NCI-H345 treated with DMSO at 0.1 percent for 48 hours (cell line): ENCODE measurements at regions not wholly inside any gene's neighbourhood (a gene's known extent, or its start where the extent isn't known, plus 50 kb on each side); places are given as distances from the start of the nearest gene placed in this dataset.
"Not testable (repeated sequence)": the region's sequence is repeated elsewhere in the genome, so short reads cannot be mapped to it uniquely, and the experiment has no call there.

Experiments
- DNase-seq: peaks from one replicate; lab custom pipeline; 2025; ENCODE audit not compliant: unreplicated experiment; lab: John Stamatoyannopoulos, UW

DNA sequence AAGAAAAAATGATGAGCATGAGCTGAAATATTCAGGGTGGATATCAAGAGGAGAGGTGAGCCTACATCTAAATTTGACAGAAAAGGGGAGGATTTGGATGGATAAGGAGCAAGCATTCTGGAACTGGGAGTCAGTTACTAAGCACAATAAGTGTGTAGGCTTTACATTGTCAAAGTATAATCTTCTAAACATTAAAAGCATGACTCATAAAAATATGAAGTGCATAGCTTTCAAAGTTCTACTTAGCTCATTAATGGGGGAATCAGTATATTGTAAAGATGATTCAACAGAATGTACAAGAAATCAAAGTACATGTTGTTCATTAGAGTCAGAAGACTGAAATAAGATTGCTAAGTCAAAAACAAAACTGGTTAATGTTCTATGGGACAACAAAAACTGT lies 248.0 kb upstream of the GAS1 start:
- DNase-seq = no peak

DNA sequence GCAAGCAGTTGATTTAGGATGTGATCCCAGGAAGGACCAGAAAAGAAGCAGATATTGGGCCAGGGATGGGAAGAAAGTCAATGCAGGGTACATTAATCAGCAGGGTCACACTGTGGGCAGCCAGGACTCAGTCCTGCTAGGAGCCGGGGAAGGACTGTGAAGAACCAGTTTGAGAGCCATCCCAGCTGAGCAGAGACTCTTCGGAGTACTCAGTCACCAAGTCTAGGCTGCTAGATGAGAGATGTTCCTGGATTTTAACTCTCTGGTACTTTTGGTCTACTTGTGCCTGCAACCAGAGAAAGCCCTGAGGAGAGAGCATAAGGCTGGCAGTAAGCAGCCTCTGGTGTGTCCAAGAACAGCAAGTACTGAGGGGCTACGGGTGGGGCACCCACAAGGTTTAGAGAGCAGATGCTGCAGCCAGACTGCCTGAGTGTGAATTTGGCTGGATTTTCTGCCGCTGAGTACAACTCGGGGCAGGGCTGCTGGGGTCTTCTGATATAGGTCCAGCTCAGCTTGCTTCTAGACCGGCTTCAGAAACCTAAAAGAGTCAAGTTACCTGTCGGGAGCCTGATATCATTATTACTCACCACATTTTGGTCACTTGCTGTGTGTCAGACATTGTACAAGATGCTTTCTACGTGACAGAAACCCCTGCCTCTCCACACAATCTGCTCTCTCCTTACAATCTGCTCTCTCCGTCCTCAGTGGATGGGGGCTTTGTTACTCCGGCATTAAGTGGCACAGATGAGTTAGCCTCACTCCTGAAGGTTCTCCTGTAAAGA lies 250.2 kb upstream of the GAS1 start:
- no peak for DNase-seq

DNA sequence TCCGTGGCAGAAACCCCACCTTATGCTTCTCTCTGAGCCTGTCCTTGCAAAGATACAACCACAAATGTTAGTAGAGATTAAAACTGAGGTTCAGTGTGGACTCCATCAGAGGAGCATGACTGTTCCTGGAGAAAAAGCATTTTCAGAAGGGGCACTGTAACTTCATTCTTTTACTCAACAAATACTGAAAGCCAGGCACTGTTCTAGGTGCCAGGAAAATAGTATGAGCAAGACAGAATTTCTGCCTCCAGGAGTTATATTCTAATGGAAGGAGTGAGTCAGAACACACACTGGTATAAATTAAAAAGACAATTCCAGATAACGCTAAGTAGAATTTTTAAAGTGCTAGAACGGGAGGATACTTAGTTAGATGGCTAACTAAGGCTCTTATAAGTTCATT lies 251.4 kb upstream of the GAS1 start:
- DNase-seq = no peak

DNA sequence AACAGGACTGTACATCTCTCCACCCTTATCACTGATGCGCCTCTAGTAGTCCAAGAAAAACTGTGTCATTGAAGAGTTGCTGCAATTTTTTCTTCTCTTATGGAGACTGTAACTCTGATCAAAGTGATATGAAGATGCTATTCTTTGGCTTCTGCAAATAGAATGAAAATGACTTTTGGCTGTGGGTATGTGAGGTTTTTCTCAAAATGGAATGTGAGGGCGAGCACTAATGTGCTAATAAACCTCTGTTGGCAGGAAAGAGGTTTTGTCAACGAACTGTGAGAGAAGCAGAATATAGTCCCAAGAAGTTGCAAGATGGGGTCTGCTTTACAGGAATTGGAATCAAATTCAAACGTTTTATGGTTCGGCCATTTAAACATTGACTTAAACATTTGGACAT lies 252.0 kb upstream of the GAS1 start:
- no peak for DNase-seq

DNA sequence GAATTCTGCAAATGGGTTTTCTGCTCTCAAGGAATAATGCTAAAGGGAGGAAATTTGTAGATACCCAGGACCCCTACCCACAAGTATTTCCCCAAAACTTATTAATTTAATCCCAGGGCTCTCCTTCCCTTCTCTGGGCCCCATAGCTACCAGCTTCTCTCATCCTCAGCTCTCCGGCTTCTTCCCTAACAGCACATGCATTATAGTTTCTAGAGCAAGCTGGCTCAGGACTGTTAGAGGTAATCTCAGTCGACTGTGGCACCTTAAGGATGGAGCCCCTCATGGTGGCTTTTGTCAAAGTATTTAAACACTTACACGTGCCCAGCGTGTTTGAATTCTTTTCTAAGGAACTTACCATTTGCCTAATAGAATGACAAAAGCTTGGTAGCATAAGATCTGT lies 252.5 kb upstream of the GAS1 start:
- no peak for DNase-seq

DNA sequence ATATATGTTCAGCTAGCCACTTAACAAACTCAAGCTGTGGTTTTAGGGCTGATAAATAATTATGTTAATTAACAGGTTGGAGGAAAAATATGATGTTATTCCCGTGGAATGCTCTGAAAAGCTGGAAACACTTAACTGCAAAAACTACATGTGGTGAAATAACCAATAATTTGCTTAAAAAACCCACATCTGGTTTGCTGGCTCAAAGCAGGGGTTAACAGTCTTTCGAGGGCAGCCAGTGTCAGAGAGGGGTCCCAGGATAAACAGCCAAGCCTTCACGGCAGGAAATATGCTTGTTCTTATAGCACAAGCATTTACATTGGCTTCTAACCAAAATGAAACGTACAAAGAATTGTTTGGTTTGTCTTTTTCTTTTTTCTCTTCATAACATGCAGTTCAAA lies 254.0 kb upstream of the GAS1 start:
- no peak for DNase-seq

DNA sequence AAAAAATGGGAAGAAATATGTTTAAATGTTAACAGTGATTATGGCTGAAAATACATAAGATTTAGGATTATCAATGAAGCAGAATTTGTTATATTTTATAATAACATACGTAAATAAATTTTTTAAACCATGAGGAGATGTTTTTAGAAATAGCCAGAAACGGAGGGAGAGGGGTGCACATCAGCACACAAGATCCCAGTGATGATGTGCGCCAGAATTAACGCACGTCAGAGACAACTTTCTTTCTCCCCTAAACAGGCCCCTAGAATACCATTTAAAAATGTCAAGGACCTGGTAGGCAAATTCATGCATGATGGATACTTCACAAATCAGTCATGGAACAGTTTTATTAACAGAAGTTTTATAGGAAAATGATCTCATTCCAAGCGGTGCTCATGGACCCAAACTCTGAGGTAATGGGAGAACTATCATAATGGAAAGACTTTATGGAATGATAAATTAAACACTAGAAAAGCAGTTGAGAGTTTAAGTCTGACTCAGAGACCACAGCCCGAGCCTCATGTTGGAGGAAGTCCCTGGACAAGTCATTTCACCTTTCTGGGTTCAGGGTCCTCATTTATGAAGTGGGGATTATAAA lies 258.9 kb upstream of the GAS1 start:
- DNase-seq = no peak

DNA sequence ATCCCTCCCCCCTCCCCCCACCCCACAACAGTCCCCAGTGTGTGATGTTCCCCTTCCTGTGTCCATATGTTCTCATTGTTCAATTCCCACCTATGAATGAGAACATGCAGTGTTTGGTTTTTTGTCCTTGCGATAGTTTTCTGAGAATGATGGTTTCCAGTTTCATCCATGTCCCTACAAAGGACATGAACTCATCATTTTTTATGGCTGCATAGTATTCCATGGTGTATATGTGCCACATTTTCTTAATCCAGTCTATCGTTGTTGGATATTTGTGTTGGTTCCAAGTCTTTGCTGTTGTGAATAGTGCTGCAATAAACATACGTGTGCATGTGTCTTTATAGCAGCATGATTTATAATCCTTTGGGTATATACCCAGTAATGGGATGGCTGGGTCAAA lies 263.4 kb upstream of the GAS1 start:
- DNase-seq = not testable (repeated sequence)

DNA sequence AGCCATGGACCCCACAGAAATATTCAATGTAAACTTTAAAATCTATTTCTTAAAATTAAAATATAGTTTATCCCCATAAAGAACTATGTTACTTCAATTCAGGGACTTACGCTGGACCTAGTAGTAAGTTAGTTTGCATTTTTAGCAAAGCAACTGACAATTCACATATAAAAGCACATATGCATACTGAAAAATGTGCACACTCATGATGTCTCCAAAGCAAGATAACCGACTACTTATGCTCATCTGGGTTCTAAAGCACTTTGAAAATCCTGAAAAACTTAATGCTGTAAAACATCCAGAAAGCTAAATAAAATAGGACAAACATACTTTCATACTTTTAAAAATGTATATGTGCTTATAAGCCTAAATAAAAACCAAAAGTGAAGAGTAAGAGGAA lies 264.4 kb upstream of the GAS1 start:
- no peak for DNase-seq

DNA sequence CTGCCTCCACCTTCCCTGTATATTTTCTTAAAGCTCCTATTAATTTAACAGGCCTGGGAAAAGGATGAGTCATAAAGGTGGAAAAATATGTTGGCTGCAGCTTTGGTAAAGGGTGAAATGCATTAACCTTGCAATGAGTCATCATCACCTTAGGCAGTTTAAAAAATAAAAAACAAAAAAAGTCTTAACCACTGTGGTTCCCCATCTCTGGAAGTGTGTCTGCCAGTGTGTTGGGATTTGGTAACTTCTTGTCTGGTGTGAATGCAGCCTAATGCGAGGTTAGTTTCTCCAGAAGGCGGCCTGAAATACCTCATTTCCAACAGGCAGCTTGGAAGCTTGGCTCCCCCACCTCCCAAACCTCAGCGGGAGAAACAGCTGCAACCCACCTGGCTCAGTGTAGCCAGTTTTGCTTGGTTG lies 265.3 kb upstream of the GAS1 start:
- DNase-seq = no peak

DNA sequence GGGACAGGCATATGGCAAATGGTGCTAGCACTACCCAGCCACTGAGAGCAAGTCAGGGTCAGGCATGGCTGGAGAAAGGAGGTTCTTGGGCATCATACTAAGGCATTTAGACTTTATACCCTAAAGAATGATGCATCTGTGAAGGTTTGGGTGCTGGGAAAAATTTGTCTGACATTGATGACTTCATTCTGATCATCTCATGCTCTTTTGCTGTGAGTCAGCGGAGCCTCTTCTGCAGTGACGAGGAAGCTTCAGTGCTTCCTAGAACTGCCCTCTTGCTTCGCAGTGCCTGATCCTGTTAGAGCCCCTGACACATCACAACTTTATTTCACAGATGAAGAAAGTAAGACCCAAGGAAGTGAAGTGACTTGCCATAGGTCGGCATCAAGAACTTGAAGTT lies 266.6 kb upstream of the GAS1 start:
- no peak for DNase-seq

DNA sequence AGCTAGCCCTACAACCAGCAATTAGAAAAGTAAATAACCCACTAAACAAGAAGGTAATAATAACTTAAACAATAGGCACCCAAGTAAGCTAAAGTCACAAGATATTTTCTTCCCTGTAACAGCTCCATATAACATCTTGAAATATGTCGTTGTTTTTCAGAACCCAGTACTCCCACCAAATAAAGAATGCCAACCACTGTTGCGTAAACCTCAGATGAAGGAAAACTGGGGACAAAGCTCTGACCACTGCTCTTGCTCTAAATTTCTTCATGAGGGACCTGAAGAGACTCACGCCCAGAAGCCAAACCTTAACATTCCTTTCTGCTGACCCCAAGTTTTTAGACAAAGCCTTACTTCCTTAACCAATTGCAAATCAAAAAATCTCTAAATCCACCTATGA lies 267.7 kb upstream of the GAS1 start:
- DNase-seq = no peak

DNA sequence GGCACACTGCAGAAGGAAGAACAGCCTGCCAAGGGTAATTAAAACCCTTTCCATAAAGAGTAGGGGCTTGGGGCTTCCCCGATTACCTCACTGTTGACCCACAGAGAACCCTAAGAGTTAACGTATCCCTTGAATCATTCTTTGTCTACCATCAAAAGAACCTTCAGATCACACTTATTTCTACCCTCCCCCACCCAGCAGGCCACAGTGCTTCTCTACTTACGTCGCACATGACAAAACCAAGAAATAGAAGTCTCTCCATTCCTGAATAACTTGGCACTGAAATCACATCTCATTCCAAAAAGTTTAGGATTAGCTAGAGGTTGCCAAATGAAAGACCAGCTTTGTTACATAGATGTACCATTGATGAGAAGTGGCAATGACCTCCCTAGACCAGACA lies 268.7 kb upstream of the GAS1 start:
- no peak for DNase-seq

DNA sequence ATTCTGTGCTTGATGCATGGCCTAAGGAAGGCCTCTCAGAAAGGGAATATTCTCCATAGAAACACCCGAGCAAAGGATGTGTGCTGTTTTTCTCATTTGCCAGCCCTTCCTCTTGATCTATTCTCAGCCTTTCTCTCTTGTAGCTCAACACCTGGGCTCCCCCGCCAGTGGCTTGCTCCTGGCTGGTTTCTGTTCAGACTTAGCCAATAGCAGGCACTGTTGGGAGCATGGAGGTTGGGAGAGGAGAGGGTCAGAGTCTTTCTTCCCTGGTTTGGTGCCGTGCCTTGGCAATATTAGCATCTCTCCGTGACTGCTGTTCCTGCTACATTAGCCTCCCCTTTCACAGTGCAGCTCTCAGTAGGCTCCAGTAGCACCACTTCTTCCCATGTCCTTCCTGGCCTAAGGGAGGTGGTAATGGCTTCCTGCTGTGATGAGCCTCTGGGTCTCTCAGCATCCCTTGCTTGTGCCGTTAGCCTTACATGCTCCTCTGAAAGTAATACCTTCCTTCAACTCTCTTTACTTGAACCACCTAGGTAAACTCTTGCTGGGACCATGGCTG lies 269.7 kb upstream of the GAS1 start:
- no peak for DNase-seq

DNA sequence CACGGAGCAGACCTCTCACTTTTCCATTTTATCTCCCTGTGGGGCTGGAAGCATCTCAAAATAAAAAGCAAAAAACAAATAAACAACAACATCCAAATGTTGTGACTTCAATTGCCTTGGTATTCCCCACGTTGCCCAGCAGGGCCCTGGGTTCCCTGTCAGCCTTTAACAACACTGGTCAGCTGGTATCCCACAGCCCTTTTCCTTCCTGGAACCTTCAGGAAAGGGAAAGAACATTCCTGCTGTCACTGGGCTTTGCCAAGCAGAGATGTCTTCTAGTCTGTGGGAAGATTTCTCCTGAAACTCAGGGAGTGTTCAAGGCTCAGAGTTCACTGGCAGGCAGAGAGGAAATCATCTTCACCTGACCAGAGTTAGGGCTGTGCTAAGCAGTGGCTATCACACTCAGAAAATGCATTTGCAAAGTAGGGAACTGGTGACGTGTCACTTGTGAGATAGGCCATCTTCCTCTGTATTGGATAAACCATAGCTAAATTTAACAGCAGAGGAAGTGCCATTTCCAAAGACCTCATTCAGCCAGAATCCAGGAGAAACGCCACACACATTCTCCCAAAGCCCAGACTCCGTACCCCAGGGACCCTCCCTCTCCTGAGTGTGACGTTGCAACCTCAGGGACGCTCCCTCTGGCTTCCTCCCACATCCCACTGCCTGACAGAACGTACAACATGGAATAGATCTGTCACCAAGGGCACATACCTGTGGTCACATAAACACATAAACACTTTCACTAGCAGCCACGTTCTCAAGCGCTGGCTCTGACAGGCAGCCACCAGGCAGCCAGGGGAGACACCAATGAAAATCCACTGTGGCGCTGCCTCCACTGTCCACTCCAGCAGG lies 274.0 kb upstream of the DAPK1 start:
- no peak for DNase-seq

DNA sequence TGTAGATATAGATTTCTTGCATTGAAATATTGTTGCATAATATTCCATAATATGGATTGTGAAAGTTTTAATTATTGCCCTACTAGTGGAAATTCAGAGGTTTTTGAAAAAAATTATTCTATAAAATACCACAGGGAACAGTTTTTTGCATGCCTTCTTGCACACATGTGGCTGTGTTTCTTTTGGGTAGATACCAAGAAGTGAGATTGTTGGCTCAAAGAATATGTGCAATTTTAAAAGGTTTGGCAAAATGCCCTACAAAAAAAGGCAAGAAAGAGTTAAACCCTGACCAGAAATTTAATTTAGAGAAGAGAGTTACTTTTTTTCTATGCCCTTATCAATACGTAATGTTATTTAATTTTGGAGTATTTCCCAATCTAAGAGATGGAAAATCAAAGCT lies 270.8 kb upstream of the DAPK1 start:
- no peak for DNase-seq

DNA sequence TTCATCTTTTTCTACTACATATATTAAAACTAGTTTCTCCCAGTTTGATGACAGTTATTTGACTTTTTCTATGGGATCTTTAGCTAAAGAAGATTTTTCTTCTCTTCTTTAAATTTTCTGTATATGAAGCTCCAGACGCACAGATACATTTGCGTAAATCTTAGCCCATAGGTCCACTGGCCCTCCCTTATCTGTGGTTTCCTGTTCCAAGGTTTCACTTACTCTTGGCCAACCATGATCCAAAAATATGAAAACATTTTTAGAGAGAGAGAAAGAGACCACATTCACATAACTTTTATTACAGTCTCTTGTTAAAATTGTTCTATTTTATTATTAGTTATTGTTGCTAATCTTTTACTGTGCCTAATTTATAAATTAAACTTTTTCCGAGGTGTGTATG lies 270.2 kb upstream of the DAPK1 start:
- no peak for DNase-seq

DNA sequence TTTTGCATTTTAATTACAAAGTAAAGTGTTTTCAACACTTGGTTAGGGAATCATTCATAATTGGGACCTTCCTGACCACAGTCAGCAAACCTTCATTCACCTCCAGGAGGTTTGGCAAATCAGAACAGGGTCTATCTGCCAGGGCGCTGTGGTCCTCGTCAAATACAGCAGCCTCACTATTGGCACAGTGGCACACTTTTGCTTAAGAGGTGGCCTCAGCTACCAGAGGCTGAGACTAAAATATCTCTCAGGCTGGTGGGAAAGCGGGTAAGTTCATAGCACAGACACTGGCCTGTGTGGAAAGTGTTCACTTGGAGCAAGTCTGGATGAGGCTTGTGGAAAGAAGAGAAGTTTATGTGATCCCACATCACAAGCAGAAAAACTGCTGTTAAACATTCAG lies 268.6 kb upstream of the DAPK1 start:
- no peak for DNase-seq

DNA sequence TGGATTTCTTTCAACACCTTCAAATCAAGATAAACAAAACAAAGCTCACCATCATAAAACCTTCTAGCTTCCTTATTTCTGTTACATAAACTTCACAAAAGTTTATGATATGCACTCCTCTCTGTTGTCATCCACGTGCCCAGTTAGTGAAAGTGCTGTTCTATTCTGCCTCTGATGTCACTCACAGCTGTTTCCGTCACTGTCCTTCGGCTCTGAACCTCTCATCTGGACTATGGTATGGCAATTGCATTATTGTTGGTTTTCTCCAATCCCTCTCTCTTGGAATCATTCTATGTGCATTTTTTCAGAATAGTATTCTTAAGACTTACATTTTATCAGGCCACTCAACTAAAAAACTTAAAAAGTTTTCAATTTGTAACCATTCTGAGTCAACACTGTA lies 264.2 kb upstream of the DAPK1 start:
- DNase-seq = no peak

DNA sequence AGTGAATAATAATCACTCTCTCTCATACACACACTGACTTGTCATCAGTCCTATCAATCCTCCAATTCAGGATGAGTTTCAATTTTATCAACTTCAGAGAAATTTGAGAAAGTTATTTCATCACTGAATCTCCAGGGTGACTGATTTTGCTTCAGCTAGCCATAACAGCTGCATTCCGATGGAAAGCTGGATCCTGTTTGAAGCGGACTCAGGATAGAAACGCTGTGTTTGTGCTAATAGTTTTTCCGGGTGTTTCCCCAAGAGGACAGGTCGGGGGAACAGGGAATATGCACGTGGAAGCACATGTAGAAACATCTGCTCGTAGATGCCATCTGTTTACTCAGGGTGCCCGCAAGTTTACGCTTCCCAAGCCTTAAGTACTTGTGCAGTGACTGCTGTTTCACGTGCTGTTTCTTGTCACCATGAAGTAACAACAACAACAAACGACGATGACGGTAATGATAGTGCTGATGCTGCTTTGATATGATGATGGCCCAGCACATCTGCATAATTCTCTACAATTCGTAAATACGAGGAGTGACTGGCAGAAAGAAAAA lies 263.7 kb upstream of the DAPK1 start:
- DNase-seq = no peak

DNA sequence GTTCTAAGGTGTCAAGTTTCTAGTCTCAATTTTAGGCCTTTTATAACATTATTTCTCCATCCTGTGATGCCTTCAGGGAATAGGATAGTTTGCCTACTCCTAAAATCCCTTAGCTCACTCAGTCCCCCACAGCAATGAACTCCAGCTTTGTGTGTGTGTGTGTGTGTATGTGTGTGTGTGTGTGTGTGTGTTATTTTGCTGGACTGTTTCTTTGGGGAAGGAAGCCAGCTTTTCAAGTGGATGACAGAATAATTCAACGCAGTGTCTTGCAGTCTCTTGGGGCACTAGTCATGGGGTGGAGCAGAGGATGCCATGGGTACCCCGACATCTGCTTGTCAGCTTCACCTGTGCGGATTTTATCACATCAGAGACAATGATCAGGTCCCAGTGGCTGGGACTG lies 262.8 kb upstream of the DAPK1 start:
- DNase-seq = no peak

DNA sequence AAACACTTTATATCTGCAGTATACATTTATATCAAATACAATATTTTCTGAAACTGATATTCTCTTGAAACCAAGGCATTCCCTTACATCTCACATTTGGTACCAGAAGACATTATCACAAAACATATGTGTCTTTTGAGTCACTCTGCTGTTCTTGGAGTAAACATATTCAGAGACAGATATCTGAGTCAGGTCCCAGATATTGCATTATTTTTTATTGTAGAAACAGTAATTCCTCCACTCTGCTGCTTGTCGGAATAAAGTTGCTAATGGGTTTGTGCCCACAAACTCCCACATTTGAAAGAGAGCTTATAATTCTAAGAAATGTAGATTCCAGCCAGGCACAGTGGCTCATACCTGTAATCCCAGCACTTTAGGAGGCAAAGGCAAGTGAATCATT lies 261.1 kb upstream of the DAPK1 start:
- DNase-seq = no peak
